GM23248 (cell line): ENCODE measurements at regions not wholly inside any gene's neighbourhood (a gene's known extent, or its start where the extent isn't known, plus 50 kb on each side); places are given as distances from the start of the nearest gene placed in this dataset.

Experiments used
- EZH2 ChIP-seq: fragments of 200-600 bp; sonication (generic); IDR thresholded peaks from 2 replicates; pipeline ENCODE4 v1.6.1; 2018; ENCODE audit warnings: antibody characterized with exemption, mild to moderate bottlenecking; ENCODE audit not compliant: insufficient read depth, poor library complexity, severe bottlenecking
- EZH2phosphoT487 ChIP-seq: fragments of 200-600 bp; sonication (generic); IDR thresholded peaks from 2 replicates; pipeline ENCODE4 v1.6.1; 2018; ENCODE audit warnings: antibody characterized with exemption, moderate library complexity, mild to moderate bottlenecking, low read depth; ENCODE audit not compliant: insufficient read depth

DNA sequence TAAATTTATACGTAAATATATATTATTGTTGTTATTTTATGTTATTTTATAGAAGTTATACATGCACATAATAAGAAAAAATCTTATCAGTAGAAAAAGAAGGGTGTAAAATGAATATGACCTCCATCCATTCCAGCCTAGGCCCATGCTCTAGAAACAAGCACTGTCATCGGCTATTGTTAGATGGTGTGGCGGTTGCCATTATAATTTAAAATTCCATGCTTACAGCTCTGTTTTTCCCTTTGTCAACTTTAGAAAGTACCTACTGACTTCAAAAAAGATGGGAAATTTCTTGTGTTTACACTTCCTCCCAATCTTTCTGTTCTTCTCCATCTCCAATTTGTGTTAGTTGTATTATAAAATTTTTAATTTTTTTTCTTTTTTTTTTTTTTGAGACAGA lies 61.9 kb upstream of the RDX start:
- TF ChIP-seq EZH2 (no peak), EZH2phosphoT487 (no peak)
